ENCODE measurements at regions not wholly inside any gene's neighbourhood (a gene's known extent, or its start where the extent isn't known, plus 50 kb on each side); places are given as distances from the start of the nearest gene placed in this dataset.
A peak's percentile ranks its signal among the peaks of the same experiment; 100 is the strongest.

GRCh38 chr4:130335417-130336194 is 1239.7 kb downstream of the C4orf33 start:
- no peak overlapping the region for H2AFZ ChIP-seq
- no peaks in the 10 kb centered on the region for H3K36me3 ChIP-seq (replicated peaks; ENCODE audit: insufficient read depth, low read depth)
- no peak for DNase-seq (ENCODE audit: low spot score)
- H3K9me2 ChIP-seq (replicated peaks; ENCODE audit: insufficient read depth): no peaks in the 10 kb centered on the region
- WGBS (ENCODE audit: low lambda C conversion rate, missing lambda C conversion rate): 83% methylated on average over 5 of the region's 5 CpGs
- no peaks in the 10 kb centered on the region for H3K4me1 ChIP-seq (ENCODE audit: insufficient read depth)
- H3K9me3 ChIP-seq (ENCODE audit: low read depth): no peaks in the 10 kb centered on the region
- H3K27me3 ChIP-seq: no peaks in the 10 kb centered on the region
- no peak overlapping the region for H3K4me2 ChIP-seq
- H3K79me2 ChIP-seq: no peaks in the 10 kb centered on the region
- no peaks in the 10 kb centered on the region for H4K20me1 ChIP-seq (ENCODE audit: insufficient read depth, poor library complexity, severe bottlenecking)
- TF ChIP-seq CTCF (IDR thresholded peaks at IDR 0.05; ENCODE audit: poor library complexity): no peak
- TF ChIP-seq EZH2phosphoT487 (IDR thresholded peaks at IDR 0.05; ENCODE audit: low read depth, severe bottlenecking, unreplicated experiment): no peak
- no peak for TF ChIP-seq EZH2 (IDR thresholded peaks at IDR 0.05; ENCODE audit: borderline replicate concordance)
- no peak overlapping the region for H3K4me3 ChIP-seq
- H3K27ac ChIP-seq: no peak overlapping the region

DNA sequence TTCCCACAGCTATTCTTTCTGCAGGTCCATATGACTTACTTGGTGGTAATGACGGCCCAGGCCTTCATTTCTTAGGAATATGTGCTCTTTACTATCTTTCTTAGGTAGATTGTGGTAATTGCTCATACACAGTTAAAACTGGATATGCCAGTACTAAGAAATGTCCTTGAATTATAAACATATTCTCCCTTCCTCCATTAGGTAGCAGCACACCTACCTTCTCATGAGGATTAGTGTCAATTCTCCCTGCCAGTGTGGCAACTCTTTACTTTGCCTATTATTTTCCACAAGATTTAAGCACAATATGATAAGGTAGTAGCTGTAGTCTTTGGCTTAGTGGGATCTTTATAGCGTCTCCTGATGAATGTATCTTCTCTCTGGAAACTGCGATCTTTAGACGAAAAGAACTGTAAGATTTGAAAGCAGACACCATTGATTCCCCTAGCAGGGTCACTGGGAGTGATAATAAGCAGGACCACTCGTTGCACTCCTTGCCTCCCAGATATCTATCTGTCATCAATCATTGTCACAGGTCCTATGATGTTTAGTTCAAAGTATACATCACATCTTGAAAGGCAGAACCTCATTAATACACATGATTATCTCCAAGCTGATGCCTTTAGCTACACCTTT is 1240.7 kb downstream of the C4orf33 start:
- Histone ChIP-seq H3K4me2 (no peak overlapping the region), H3K9me3 (ENCODE audit: low read depth) (no peaks in the 10 kb centered on the region), H3K9me2 (replicated peaks; ENCODE audit: insufficient read depth) (no peaks in the 10 kb centered on the region), H3K36me3 (replicated peaks; ENCODE audit: insufficient read depth, low read depth) (no peaks in the 10 kb centered on the region), H3K27ac (no peak overlapping the region), H3K4me3 (no peak overlapping the region), H4K20me1 (ENCODE audit: insufficient read depth, poor library complexity, severe bottlenecking) (no peaks in the 10 kb centered on the region), H3K27me3 (no peaks in the 10 kb centered on the region), H3K79me2 (no peaks in the 10 kb centered on the region), H3K4me1 (ENCODE audit: insufficient read depth) (no peaks in the 10 kb centered on the region), H2AFZ (no peak overlapping the region)
- TF ChIP-seq EZH2 (IDR thresholded peaks at IDR 0.05; ENCODE audit: borderline replicate concordance) (no peak), CTCF (IDR thresholded peaks at IDR 0.05; ENCODE audit: poor library complexity) (peak; percentile 45)
- WGBS (ENCODE audit: low lambda C conversion rate, missing lambda C conversion rate): 59% methylated on average over 5 of the region's 5 CpGs
- peak; percentile 19 for DNase-seq (ENCODE audit: low spot score)

DNA sequence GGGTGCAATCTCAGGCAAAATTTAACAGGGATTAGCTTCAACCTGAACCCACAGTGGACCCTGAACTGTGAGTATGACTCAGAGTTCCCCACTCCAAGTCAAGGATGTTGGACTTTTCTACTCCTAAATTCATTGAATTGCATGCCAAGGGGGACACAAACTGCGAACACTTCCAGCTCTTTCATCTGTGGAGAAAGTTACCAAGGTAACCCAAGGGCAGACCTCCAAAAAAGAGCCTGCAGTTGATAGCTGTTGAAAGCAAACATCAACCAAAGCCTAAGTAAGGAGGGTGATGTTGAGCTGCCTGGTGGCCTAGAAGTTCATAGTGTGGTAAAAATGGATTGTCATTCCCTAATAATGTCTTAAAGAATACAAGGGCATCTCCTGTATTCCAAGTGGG is 1242.9 kb downstream of the C4orf33 start:
- no peak overlapping the region for H3K27ac ChIP-seq
- no peaks in the 10 kb centered on the region for H3K9me3 ChIP-seq (ENCODE audit: low read depth)
- H3K4me3 ChIP-seq: no peak overlapping the region
- 92% methylated on average over 1 of the region's 1 CpG for WGBS (ENCODE audit: low lambda C conversion rate, missing lambda C conversion rate)
- H2AFZ ChIP-seq: no peak overlapping the region
- no peaks in the 10 kb centered on the region for H3K27me3 ChIP-seq
- no peaks in the 10 kb centered on the region for H3K4me1 ChIP-seq (ENCODE audit: insufficient read depth)
- H3K79me2 ChIP-seq: no peaks in the 10 kb centered on the region
- H3K9me2 ChIP-seq (replicated peaks; ENCODE audit: insufficient read depth): no peaks in the 10 kb centered on the region
- H4K20me1 ChIP-seq (ENCODE audit: insufficient read depth, poor library complexity, severe bottlenecking): no peaks in the 10 kb centered on the region
- TF ChIP-seq CTCF (IDR thresholded peaks at IDR 0.05; ENCODE audit: poor library complexity): no peak
- no peak for DNase-seq (ENCODE audit: low spot score)
- no peak overlapping the region for H3K4me2 ChIP-seq
- no peaks in the 10 kb centered on the region for H3K36me3 ChIP-seq (replicated peaks; ENCODE audit: insufficient read depth, low read depth)

Data from hepatocyte (in vitro differentiated cells).